ENCODE measurements at regions not wholly inside any gene's neighbourhood (a gene's known extent, or its start where the extent isn't known, plus 50 kb on each side); places are given as distances from the start of the nearest gene placed in this dataset.

DNA sequence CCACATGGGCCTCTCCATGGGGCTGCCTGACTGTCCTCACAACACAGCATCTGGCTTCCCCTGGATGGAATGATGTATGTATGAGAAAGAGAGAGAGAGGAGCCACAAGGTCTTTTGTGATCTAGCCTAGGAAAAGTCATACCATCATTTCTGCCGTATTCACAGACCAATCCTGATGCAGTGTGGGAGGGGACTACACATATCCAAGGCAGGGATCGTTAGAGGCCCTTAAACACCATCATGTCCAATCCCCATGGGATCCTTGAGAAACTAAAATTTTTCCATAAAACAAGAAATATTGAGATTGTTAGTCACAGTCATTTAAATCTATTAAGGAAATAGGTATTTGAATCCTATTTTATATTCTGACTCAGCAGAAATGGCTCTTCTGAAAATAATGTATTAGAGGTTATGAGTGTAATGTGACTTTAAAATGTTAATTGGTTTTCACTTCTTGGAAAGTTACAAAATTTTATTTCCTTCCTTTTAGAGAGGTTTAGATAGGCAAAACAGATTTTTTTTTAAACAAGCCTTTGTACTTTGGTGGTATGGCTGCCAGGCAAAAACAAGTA, 65.1 kb upstream of the TSC22D2 start:
- TF ChIP-seq EZH2 (optimal IDR thresholded peaks at IDR 0.05; ENCODE audit: low read depth, low read length), result no peak
- TF ChIP-seq, protein P1, sequence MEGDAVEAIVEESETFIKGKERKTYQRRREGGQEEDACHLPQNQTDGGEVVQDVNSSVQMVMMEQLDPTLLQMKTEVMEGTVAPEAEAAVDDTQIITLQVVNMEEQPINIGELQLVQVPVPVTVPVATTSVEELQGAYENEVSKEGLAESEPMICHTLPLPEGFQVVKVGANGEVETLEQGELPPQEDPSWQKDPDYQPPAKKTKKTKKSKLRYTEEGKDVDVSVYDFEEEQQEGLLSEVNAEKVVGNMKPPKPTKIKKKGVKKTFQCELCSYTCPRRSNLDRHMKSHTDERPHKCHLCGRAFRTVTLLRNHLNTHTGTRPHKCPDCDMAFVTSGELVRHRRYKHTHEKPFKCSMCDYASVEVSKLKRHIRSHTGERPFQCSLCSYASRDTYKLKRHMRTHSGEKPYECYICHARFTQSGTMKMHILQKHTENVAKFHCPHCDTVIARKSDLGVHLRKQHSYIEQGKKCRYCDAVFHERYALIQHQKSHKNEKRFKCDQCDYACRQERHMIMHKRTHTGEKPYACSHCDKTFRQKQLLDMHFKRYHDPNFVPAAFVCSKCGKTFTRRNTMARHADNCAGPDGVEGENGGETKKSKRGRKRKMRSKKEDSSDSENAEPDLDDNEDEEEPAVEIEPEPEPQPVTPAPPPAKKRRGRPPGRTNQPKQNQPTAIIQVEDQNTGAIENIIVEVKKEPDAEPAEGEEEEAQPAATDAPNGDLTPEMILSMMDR (IDR thresholded peaks at IDR 0.05; ENCODE audit: low read length), result no peak
